Coronary artery (tissue), 2 donors: ENCODE measurements at regions not wholly inside any gene's neighbourhood (a gene's known extent, or its start where the extent isn't known, plus 50 kb on each side); places are given as distances from the start of the nearest gene placed in this dataset.

Experiments
- DNase-seq: peaks from one replicate; pipeline ENCODE4 v3.0.0-alpha.2; 2017; ENCODE audit warnings: low spot score
- H3K27ac ChIP-seq, 2 donors: fragments of 200-600 bp; sonication (generic); one replicate each; pipeline ENCODE4 v1.5.1; 2016 to 2019
- H3K4me3 ChIP-seq: fragments of 200-600 bp; sonication (generic); 2 replicates; pipeline ENCODE4 v1.5.1; 2016; ENCODE audit warnings: mild to moderate bottlenecking, moderate library complexity
- CTCF ChIP-seq: fragments of 200-600 bp; sonication (generic); IDR thresholded peaks from one replicate; pipeline ENCODE4 v1.5.1; 2019; ENCODE audit warnings: antibody characterized with exemption

- no peak for TF ChIP-seq CTCF
- Histone ChIP-seq H3K27ac (peak overlapping the region; percentile 28 to 64), H3K4me3 (no peak overlapping the region)
- DNase-seq = no peak
Observed at GRCh38 chr9:4927701-4928100, 57.4 kb upstream of the JAK2 start.

GRCh38 chr9:4929917-4930316 lies 55.2 kb upstream of the JAK2 start:
- H3K4me3 ChIP-seq = no peak overlapping the region
- DNase-seq = no peak
- TF ChIP-seq CTCF = no peak
- peak overlapping the region in 1 of 2 donors; percentile 33 for H3K27ac ChIP-seq

- Histone ChIP-seq H3K27ac (peak overlapping the region in 1 of 2 donors; percentile 73), H3K4me3 (peak overlapping the region; percentile 51)
- DNase-seq = no peak
- no peak for TF ChIP-seq CTCF
Observed at GRCh38 chr9:4932681-4933080, 52.4 kb upstream of the JAK2 start.

GRCh38 chr9:4933177-4933576 lies 51.9 kb upstream of the JAK2 start:
- Histone ChIP-seq H3K4me3 (peak overlapping the region; percentile 51), H3K27ac (peak overlapping the region; percentile 2 to 73)
- DNase-seq = no peak
- TF ChIP-seq CTCF = no peak

- no peak for TF ChIP-seq CTCF
- H3K27ac ChIP-seq = no peak overlapping the region
- no peak overlapping the region for H3K4me3 ChIP-seq
- no peak for DNase-seq
Observed at GRCh38 chr9:4933861-4934260, 51.2 kb upstream of the JAK2 start.

GRCh38 chr9:4935001-4935672 lies 49.9 kb upstream of the JAK2 start:
- DNase-seq = no peak
- TF ChIP-seq CTCF = no peak
- no peak overlapping the region for H3K27ac ChIP-seq

More at GRCh38 chr9:4935001-4935672, 49.9 kb upstream of the JAK2 start:
- H3K4me3 ChIP-seq = no peak overlapping the region
